GM12872 (cell line): ENCODE measurements at regions not wholly inside any gene's neighbourhood (a gene's known extent, or its start where the extent isn't known, plus 50 kb on each side); places are given as distances from the start of the nearest gene placed in this dataset.

ENCODE experiments used
- TF ChIP-seq, protein P1 (sequence below): IDR thresholded peaks from 3 replicates; pipeline ENCODE4 v1.5.1; 2011; ENCODE audit warnings: low read depth, mild to moderate bottlenecking, low read length, moderate library complexity; ENCODE audit not compliant: insufficient read depth

DNA sequence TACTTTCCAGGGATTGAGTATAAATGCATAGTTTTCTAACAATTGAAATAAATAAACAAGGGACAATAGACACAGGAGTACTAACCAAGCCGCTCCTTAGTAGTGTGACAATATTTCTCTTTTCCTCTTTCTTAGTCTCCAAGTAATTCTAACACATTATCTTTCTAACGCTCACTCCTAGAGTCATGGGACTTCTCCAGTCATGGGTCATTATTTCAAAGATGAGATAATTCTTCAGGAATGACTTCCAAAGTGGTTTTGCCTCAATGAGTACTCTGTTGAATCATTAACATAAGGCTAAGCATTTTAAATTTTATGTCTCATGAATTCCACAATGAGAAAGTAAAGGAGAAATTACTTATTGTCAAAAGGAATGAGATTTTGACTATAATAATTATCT, 605.8 kb upstream of the ADAMTS5 start:
- TF ChIP-seq, protein P1, sequence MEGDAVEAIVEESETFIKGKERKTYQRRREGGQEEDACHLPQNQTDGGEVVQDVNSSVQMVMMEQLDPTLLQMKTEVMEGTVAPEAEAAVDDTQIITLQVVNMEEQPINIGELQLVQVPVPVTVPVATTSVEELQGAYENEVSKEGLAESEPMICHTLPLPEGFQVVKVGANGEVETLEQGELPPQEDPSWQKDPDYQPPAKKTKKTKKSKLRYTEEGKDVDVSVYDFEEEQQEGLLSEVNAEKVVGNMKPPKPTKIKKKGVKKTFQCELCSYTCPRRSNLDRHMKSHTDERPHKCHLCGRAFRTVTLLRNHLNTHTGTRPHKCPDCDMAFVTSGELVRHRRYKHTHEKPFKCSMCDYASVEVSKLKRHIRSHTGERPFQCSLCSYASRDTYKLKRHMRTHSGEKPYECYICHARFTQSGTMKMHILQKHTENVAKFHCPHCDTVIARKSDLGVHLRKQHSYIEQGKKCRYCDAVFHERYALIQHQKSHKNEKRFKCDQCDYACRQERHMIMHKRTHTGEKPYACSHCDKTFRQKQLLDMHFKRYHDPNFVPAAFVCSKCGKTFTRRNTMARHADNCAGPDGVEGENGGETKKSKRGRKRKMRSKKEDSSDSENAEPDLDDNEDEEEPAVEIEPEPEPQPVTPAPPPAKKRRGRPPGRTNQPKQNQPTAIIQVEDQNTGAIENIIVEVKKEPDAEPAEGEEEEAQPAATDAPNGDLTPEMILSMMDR, result no peak

DNA sequence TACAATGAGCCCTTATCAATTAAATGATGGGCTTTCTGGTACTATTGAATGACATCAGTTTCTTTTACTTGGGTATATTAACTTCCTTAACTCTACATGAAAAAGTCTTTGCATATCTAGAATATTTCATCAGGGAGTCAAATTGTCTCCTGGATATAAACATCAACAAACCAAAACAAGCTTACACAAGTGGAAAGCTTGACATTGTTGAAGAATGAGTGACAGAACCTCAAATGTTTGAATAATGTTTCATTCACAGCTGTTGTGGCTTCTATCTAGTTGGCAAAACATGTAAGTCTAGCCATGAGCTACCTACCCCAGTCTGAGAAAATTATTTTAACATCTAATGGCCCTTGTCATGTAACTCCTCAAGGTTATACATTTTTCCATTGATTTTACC, 604.8 kb upstream of the ADAMTS5 start:
- TF ChIP-seq, protein P1, result no peak

DNA sequence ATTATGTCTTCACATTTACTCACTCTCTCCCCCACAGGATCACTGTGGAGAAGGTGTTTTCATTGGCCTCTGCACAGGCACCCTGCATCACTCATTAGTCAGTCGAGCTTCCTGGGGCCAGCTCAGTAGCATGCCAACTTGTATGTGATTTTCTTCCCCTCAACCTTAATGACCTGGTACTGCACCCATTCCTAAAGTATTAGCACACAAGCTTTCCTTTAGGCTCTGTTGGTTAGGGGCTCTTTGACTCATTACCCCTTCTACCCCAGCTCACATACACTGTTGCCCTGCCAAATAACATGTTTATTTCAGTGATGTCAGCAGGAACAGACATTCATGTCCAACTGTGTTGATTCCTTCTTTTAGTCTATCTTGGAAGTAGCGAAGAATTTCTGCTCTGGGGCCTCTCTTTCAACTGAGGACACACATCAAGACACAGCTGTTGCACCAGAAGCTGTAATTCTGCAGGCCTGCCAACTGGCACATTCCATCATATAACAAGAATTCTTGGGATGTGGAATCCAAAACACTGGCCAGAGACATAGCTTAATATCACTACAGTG, 603.5 kb upstream of the ADAMTS5 start:
- TF ChIP-seq, protein P1, result no peak

DNA sequence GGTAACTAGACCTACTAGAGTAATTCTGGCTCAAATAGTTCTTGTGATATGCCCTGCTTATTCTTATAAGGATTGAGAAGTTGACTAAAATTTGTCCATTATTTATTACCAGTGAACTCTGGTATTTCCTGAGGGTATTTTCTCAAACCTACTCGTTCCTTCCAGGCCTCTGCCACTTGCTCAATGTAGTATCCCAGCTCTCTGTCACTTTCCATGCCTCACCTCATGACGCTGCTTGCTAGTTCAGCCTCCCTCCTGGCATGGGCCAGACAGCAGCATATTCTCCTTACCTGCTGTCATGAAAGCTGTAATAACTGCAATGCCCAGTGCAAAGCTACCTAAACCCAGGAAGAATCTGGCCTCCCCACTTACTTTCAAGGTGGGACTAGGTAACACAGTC, 602.9 kb upstream of the ADAMTS5 start:
- TF ChIP-seq, protein P1, result no peak

DNA sequence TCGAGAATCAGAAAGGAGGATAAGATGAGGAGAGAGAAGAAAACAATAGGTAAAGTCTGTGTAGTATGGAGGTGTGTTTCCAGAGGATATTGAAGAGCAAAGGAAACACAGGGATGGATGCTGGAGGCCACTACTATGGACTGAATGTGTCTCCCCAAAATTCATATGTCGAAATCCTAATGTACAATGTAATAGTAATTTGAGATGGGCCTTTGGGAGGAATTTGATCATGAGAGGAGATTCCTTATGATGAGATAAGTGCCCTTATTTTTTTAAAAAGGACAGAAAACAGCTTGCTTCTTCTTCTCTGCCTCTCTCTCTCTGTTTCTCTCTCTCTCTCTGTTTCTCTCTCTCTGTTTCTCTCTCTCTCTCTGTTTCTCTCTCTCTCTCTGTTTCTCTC, 602.2 kb upstream of the ADAMTS5 start:
- TF ChIP-seq, protein P1, result no peak

DNA sequence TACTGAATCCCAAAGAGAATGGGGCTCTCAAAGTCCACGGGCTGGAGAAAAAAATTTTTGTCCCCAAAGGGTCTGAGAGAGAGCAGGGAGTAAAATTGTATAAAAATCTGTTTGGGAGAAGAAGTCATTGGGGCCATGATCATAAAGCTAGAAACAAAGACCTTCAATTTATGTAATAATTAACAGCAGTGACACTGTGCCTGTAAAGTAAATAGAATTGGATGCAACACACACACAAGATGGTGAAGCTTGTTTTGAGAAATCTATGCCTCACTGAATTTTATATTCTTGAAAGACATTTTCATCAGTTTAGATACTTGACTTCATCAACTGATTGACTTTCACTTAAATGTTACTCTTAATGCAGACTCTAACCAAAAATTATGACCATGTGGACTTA, 600.5 kb upstream of the ADAMTS5 start:
- TF ChIP-seq, protein P1, result no peak

DNA sequence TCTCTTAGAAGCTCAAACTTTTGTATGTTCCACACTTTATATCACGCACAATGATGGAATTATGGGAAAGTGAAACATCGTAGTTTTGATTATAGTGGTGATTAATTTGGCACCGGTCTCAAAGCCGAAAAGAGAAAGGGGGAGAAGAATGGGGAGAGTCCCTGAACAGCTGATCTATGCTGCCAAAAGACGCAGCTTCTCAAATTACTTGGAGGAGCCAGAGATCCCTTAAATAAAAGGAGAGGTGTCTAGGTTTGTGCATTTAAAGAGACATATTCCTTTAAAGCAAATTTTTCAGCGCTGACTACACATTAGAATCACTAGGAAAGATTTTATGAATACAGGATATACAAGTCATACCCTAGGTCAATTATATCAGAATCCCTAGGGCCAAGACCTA, 599.6 kb upstream of the ADAMTS5 start:
- TF ChIP-seq, protein P1, result no peak
